OCI-LY1 (cell line): ENCODE measurements at regions not wholly inside any gene's neighbourhood (a gene's known extent, or its start where the extent isn't known, plus 50 kb on each side); places are given as distances from the start of the nearest gene placed in this dataset.

Source experiments
- H2AFZ ChIP-seq: fragments of 200-600 bp; sonication (generic), shearing (Covaris generic); 2 replicates; pipeline ENCODE4 v1.6.0; 2014; ENCODE audit warnings: antibody characterized with exemption, mild to moderate bottlenecking, low read length
- H3F3A ChIP-seq: fragments of 200-600 bp; sonication (generic), shearing (Covaris generic); 2 replicates; pipeline ENCODE4 v1.6.0; 2014; ENCODE audit warnings: mild to moderate bottlenecking, antibody characterized with exemption, low read length, moderate library complexity; ENCODE audit not compliant: insufficient read depth
- H3K27ac ChIP-seq: fragments of 200-600 bp; sonication (generic); 2 replicates; pipeline ENCODE4 v1.5.1; 2014; ENCODE audit warnings: low read length, mixed run types, mild to moderate bottlenecking, low read depth; ENCODE audit not compliant: poor library complexity, severe bottlenecking
- H3K27me3 ChIP-seq: fragments of 200-600 bp; sonication (generic); 2 replicates; pipeline ENCODE4 v1.6.0; 2014; ENCODE audit warnings: antibody characterized with exemption, mild to moderate bottlenecking, low read length, moderate library complexity; ENCODE audit not compliant: insufficient read depth
- H3K36me3 ChIP-seq: fragments of 200-600 bp; sonication (generic); 2 replicates; pipeline ENCODE4 v1.6.1; 2014; ENCODE audit warnings: mild to moderate bottlenecking, antibody characterized with exemption, low read length, moderate library complexity, mixed read lengths; ENCODE audit not compliant: insufficient read depth
- H3K4me1 ChIP-seq: fragments of 200-600 bp; sonication (generic); 2 replicates; pipeline ENCODE4 v1.5.1; 2014; ENCODE audit warnings: mild to moderate bottlenecking, low read length, moderate library complexity; ENCODE audit not compliant: insufficient read depth, severe bottlenecking
- H3K4me2 ChIP-seq: fragments of 200-600 bp; sonication (generic), shearing (Covaris generic); 2 replicates; pipeline ENCODE4 v1.6.1; 2014; ENCODE audit warnings: low read length
- H3K4me3 ChIP-seq: fragments of 200-600 bp; sonication (generic); 2 replicates; pipeline ENCODE4 v1.5.1; 2014; ENCODE audit warnings: low read length, low read depth, mild to moderate bottlenecking, mixed read lengths; ENCODE audit not compliant: poor library complexity, severe bottlenecking
- H3K79me2 ChIP-seq: fragments of 200-600 bp; shearing (Covaris generic); 2 replicates; pipeline ENCODE4 v1.6.1; 2016; ENCODE audit warnings: mixed run types, low read length, mixed read lengths; ENCODE audit not compliant: insufficient read depth
- H3K9ac ChIP-seq: fragments of 200-600 bp; sonication (generic), shearing (Covaris generic); 2 replicates; pipeline ENCODE4 v1.6.1; 2014; ENCODE audit warnings: mild to moderate bottlenecking, low read length, mixed read lengths
- H3K9me2 ChIP-seq: fragments of 200-600 bp; sonication (generic), shearing (Covaris generic); 2 replicates; pipeline ENCODE4 v1.6.1; 2014; ENCODE audit warnings: low read depth, mild to moderate bottlenecking, low read length, mixed read lengths
- H3K9me3 ChIP-seq: fragments of 200-600 bp; shearing (Covaris generic); 2 replicates; pipeline ENCODE4 v1.6.1; 2014; ENCODE audit warnings: low read length, mixed read lengths
- H4K20me1 ChIP-seq: fragments of 200-600 bp; sonication (generic), shearing (Covaris generic); 2 replicates; pipeline ENCODE4 v1.6.0; 2016; ENCODE audit warnings: mild to moderate bottlenecking, low read length; ENCODE audit not compliant: insufficient read depth
- EZH2 ChIP-seq: fragments of 200-600 bp; sonication (generic), shearing (Covaris generic); IDR thresholded peaks from 2 replicates; pipeline ENCODE4 v1.8.0; 2017; ENCODE audit warnings: borderline replicate concordance, mixed run types, mild to moderate bottlenecking, antibody characterized with exemption, low read length, moderate library complexity, mixed read lengths
- TF ChIP-seq, protein P1 (sequence below): fragments of 200-600 bp; sonication (generic), shearing (Covaris generic); IDR thresholded peaks from 2 replicates; pipeline ENCODE4 v1.5.1; 2017; ENCODE audit warnings: mild to moderate bottlenecking, antibody characterized with exemption, low read length, moderate library complexity, mixed read lengths

DNA sequence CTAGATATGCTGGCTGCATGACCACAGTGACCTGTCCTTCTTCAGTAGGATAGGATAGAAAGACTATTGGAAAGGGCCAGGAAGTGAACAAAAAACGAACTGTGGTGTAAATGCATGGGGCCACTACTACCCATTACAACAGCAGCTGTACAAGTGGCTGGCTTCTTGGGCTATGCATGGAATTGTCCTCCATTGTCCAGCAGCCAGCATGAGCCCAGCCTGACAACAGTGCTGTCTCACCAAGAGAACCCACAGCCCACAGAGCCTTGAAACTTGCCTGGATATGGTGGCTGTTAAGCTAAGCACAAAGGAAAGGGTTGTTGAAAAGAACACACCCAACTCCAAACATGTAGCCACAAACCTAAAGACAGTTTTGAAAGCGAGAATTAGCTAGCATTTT is 330.2 kb upstream of the F9 start:
- Histone ChIP-seq H3F3A (no peaks in the 10 kb centered on the region), H2AFZ (no peak overlapping the region), H3K9me2 (no peaks in the 10 kb centered on the region), H3K4me2 (no peak overlapping the region), H3K27me3 (no peaks in the 10 kb centered on the region), H4K20me1 (no peaks in the 10 kb centered on the region), H3K4me1 (no peaks in the 10 kb centered on the region), H3K79me2 (no peaks in the 10 kb centered on the region), H3K36me3 (no peaks in the 10 kb centered on the region), H3K9ac (no peak overlapping the region), H3K27ac (no peak overlapping the region), H3K9me3 (no peaks in the 10 kb centered on the region), H3K4me3 (no peak overlapping the region)
- TF ChIP-seq EZH2: no peak
- TF ChIP-seq, protein P1, sequence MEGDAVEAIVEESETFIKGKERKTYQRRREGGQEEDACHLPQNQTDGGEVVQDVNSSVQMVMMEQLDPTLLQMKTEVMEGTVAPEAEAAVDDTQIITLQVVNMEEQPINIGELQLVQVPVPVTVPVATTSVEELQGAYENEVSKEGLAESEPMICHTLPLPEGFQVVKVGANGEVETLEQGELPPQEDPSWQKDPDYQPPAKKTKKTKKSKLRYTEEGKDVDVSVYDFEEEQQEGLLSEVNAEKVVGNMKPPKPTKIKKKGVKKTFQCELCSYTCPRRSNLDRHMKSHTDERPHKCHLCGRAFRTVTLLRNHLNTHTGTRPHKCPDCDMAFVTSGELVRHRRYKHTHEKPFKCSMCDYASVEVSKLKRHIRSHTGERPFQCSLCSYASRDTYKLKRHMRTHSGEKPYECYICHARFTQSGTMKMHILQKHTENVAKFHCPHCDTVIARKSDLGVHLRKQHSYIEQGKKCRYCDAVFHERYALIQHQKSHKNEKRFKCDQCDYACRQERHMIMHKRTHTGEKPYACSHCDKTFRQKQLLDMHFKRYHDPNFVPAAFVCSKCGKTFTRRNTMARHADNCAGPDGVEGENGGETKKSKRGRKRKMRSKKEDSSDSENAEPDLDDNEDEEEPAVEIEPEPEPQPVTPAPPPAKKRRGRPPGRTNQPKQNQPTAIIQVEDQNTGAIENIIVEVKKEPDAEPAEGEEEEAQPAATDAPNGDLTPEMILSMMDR: no peak

DNA sequence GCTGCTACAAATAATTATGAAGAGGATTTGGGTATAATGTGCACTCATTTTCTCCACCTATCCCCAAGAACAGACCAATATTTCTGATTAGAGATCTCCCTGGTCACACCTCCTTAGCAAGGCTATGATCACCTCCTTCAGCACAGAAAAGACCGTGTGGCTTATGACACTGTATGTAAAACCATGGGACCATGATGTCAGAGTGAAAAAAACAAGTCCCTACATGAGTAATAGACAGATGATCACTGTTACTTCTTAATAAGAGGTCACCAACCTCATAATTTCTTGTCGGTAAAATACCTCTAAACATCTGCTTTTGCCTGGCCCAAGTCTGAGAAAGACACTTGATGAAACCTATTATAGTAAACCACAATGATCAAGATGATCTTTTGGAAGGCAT is 330.6 kb upstream of the F9 start:
- H3K9me3 ChIP-seq: no peaks in the 10 kb centered on the region
- no peak overlapping the region for H3K27ac ChIP-seq
- H4K20me1 ChIP-seq: no peaks in the 10 kb centered on the region
- no peak overlapping the region for H3K9ac ChIP-seq
- no peak overlapping the region for H2AFZ ChIP-seq
- H3F3A ChIP-seq: no peaks in the 10 kb centered on the region
- TF ChIP-seq, protein P1: no peak
- TF ChIP-seq EZH2: no peak
- H3K4me3 ChIP-seq: no peak overlapping the region
- H3K36me3 ChIP-seq: no peaks in the 10 kb centered on the region
- no peak overlapping the region for H3K4me2 ChIP-seq
- no peaks in the 10 kb centered on the region for H3K4me1 ChIP-seq
- no peaks in the 10 kb centered on the region for H3K79me2 ChIP-seq
- H3K9me2 ChIP-seq: no peaks in the 10 kb centered on the region
- H3K27me3 ChIP-seq: no peaks in the 10 kb centered on the region

DNA sequence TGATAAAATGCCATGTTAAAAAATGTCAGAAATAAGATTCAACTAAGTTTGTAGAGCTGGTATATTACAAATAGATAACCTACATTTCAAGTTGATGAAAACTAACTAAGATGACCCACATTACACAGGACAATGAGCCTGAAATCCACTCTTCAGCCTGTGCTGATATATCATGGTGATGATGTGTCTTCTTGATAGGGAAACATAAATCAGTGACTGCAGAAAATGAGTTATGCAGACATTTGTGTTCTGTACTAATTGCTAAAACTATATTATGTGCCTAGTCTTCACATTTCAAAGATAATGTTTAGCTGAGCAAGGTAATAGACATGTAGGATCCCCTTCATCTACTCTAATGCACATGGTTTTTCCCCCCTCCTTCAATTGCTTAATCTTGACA is 331.6 kb upstream of the F9 start:
- no peaks in the 10 kb centered on the region for H3K27me3 ChIP-seq
- H3K36me3 ChIP-seq: no peaks in the 10 kb centered on the region
- H3K27ac ChIP-seq: no peak overlapping the region

More for the DNA sequence above, 331.6 kb upstream of the F9 start:
- no peaks in the 10 kb centered on the region for H4K20me1 ChIP-seq
- no peaks in the 10 kb centered on the region for H3K4me1 ChIP-seq
- no peaks in the 10 kb centered on the region for H3F3A ChIP-seq
- no peak overlapping the region for H3K4me3 ChIP-seq
- H3K9me3 ChIP-seq: no peaks in the 10 kb centered on the region
- H3K79me2 ChIP-seq: no peaks in the 10 kb centered on the region
- no peaks in the 10 kb centered on the region for H3K9me2 ChIP-seq
- TF ChIP-seq EZH2: no peak
- TF ChIP-seq, protein P1: no peak
- no peak overlapping the region for H3K9ac ChIP-seq
- no peak overlapping the region for H2AFZ ChIP-seq
- no peak overlapping the region for H3K4me2 ChIP-seq
